Kidney glomerular epithelial cell (primary cell): ENCODE measurements at regions not wholly inside any gene's neighbourhood (a gene's known extent, or its start where the extent isn't known, plus 50 kb on each side); places are given as distances from the start of the nearest gene placed in this dataset.
A peak's percentile ranks its signal among the peaks of the same experiment; 100 is the strongest.

Experiments used
- DNase-seq: peaks from one replicate; lab custom pipeline; 2025; lab: John Stamatoyannopoulos, UW

GRCh38 chr3:139870000-139870675, 64.8 kb upstream of the CLSTN2 start:
- no peak for DNase-seq

GRCh38 chr3:139868773-139869172, 66.2 kb upstream of the CLSTN2 start:
- no peak for DNase-seq

- DNase-seq, result no peak
Observed at GRCh38 chr3:139848660-139849059, 86.3 kb upstream of the CLSTN2 start.

GRCh38 chr3:139846729-139847128, 88.3 kb upstream of the CLSTN2 start:
- no peak for DNase-seq

- no peak for DNase-seq
Observed at GRCh38 chr3:139839659-139840058, 95.3 kb upstream of the CLSTN2 start.

- no peak for DNase-seq
Observed at GRCh38 chr3:139839014-139839413, 96.0 kb upstream of the CLSTN2 start.

- no peak for DNase-seq
Observed at GRCh38 chr3:139838269-139838957, 96.6 kb upstream of the CLSTN2 start.

- no peak for DNase-seq
Observed at GRCh38 chr3:139836698-139837464, 98.1 kb upstream of the CLSTN2 start.

- no peak for DNase-seq
Observed at GRCh38 chr3:139835830-139836683, 98.9 kb upstream of the CLSTN2 start.

GRCh38 chr3:139832998-139833397, 102.0 kb upstream of the CLSTN2 start:
- no peak for DNase-seq

GRCh38 chr3:139830817-139831216, 104.2 kb upstream of the CLSTN2 start:
- no peak for DNase-seq

- DNase-seq, result no peak
Observed at GRCh38 chr3:139827833-139828232, 107.2 kb upstream of the CLSTN2 start.

GRCh38 chr3:139824864-139825263, 110.1 kb upstream of the CLSTN2 start:
- DNase-seq, result no peak

- DNase-seq, result no peak
Observed at GRCh38 chr3:139814646-139815045, 120.3 kb upstream of the CLSTN2 start.

GRCh38 chr3:139811331-139811730, 123.7 kb upstream of the CLSTN2 start:
- no peak for DNase-seq

GRCh38 chr3:139808201-139808600, 126.8 kb upstream of the CLSTN2 start:
- DNase-seq, result no peak

- no peak for DNase-seq
Observed at GRCh38 chr3:139803294-139803693, 125.5 kb upstream of the NMNAT3 start.

- peak; percentile 23 for DNase-seq
Observed at GRCh38 chr3:139797724-139798343, 120.1 kb upstream of the NMNAT3 start.

GRCh38 chr3:139794469-139795265, 116.9 kb upstream of the NMNAT3 start:
- no peak for DNase-seq

- no peak for DNase-seq
Observed at GRCh38 chr3:139793408-139793807, 115.6 kb upstream of the NMNAT3 start.

- DNase-seq, result no peak
Observed at GRCh38 chr3:139780593-139780992, 102.8 kb upstream of the NMNAT3 start.
